SK-N-SH (cell line): ENCODE measurements at regions not wholly inside any gene's neighbourhood (a gene's known extent, or its start where the extent isn't known, plus 50 kb on each side); places are given as distances from the start of the nearest gene placed in this dataset.

Experiments used
- CTCF ChIA-PET: fragments of 300-600, 350-600 bp; formaldehyde crosslinking; extraction: SDS; loops from one replicate; lab custom pipeline; 2021; lab: Yijun Ruan, JAX
- POLR2A ChIA-PET: fragments of 350-600 bp; sonication (Branson Sonifier 250); formaldehyde crosslinking; extraction: SDS; loops from one replicate; lab custom pipeline; 2020; ENCODE audit warnings: antibody characterized with exemption, inconsistent platforms; lab: Yijun Ruan, JAX
- DNase-seq: peaks from one replicate; pipeline ENCODE4 v3.0.0; 2012
- H2AFZ ChIP-seq: fragments of 200-600 bp; sonication (generic); 2 replicates; pipeline ENCODE4 v1.8.1; 2016; ENCODE audit warnings: antibody characterized with exemption, mild to moderate bottlenecking, low read depth
- H3F3A ChIP-seq: fragments of 200-600 bp; sonication (generic); replicated peaks from 2 replicates; pipeline ENCODE3; 2016; ENCODE audit warnings: antibody characterized with exemption, mild to moderate bottlenecking; ENCODE audit not compliant: insufficient read depth
- H3K27ac ChIP-seq, 2 experiments: fragments of 200-500 bp in 1 of 2; fragments of 200-600 bp in 1 of 2; sonication (Bioruptor generic) in 1 of 2; sonication (generic), shearing (Covaris generic) in 1 of 2; 2 replicates each; pipeline versions ENCODE4 v1.5.1 to v1.6.1; 2014 to 2016; ENCODE audit warnings: low read depth in 2 of 2, inconsistent platforms in 1 of 2, low read length in 1 of 2, mild to moderate bottlenecking in 1 of 2, mixed read lengths in 1 of 2
- H3K27me3 ChIP-seq: fragments of 200-600 bp; sonication (generic), shearing (Covaris generic); 2 replicates; pipeline ENCODE4 v1.6.1; 2016; ENCODE audit warnings: mixed run types; ENCODE audit not compliant: insufficient read depth
- H3K36me3 ChIP-seq, 2 experiments: fragments of 200-500 bp in 1 of 2; fragments of 200-600 bp in 1 of 2; sonication (Bioruptor generic) in 1 of 2; sonication (generic) in 1 of 2; replicated peaks in 1 of 2; 2 replicates each; pipeline versions ENCODE3 to v1.5.1; 2014 to 2016; ENCODE audit warnings: low read length in 1 of 2, mild to moderate bottlenecking in 1 of 2; ENCODE audit not compliant: insufficient read depth in 2 of 2, control insufficient read depth in 1 of 2
- H3K4me1 ChIP-seq, 2 experiments: fragments of 200-500 bp in 1 of 2; fragments of 200-600 bp in 1 of 2; sonication (Bioruptor generic) in 1 of 2; sonication (generic), shearing (Covaris generic) in 1 of 2; 2 replicates each; pipeline versions ENCODE4 v1.5.1 to v1.6.1; 2014 to 2016; ENCODE audit warnings: low read depth in 1 of 2, low read length in 1 of 2, mixed run types in 1 of 2; ENCODE audit not compliant: insufficient read depth in 2 of 2, control insufficient read depth in 1 of 2
- H3K4me2 ChIP-seq: fragments of 200-600 bp; sonication (generic), shearing (Covaris generic); 2 replicates; pipeline ENCODE4 v1.6.1; 2017; ENCODE audit warnings: mixed run types
- H3K4me3 ChIP-seq, 2 experiments: fragments of 200-500 bp in 1 of 2; fragments of 200-600 bp in 1 of 2; sonication (Bioruptor generic) in 1 of 2; sonication (generic), shearing (Covaris generic) in 1 of 2; 2 replicates each; pipeline versions ENCODE4 v1.5.1 to v1.8.1; 2014 to 2016; ENCODE audit warnings: low read depth in 2 of 2, inconsistent platforms in 1 of 2, low read length in 1 of 2, mild to moderate bottlenecking in 1 of 2, mixed read lengths in 1 of 2, moderate library complexity in 1 of 2
- H3K79me2 ChIP-seq: fragments of 200-600 bp; sonication (generic); 2 replicates; pipeline ENCODE4 v1.8.1; 2017; ENCODE audit warnings: mild to moderate bottlenecking; ENCODE audit not compliant: insufficient read depth
- H3K9ac ChIP-seq: fragments of 200-600 bp; sonication (generic); 2 replicates; pipeline ENCODE4 v1.6.1; 2017; ENCODE audit warnings: mixed run types
- H3K9me2 ChIP-seq: fragments of 200-600 bp; sonication (generic); 2 replicates; pipeline ENCODE4 v1.6.1; 2017; ENCODE audit warnings: mixed run types
- H3K9me3 ChIP-seq: fragments of 200-600 bp; sonication (generic); 2 replicates; pipeline ENCODE4 v1.6.1; 2017; ENCODE audit warnings: mixed run types, mild to moderate bottlenecking, moderate library complexity
- H4K20me1 ChIP-seq: fragments of 200-600 bp; sonication (generic); 2 replicates; pipeline ENCODE4 v1.6.1; 2017; ENCODE audit warnings: mild to moderate bottlenecking, mixed run types; ENCODE audit not compliant: insufficient read depth
- FOSL2 ChIP-seq: IDR thresholded peaks from 2 replicates; pipeline ENCODE4 v1.4.0; 2012; ENCODE audit warnings: low read depth, mild to moderate bottlenecking, moderate library complexity, borderline replicate concordance
- FOXJ3 ChIP-seq: sonication (generic); formaldehyde crosslinking; IDR thresholded peaks from 2 replicates; pipeline ENCODE4 v1.5.1; 2020; ENCODE audit warnings: mild to moderate bottlenecking, missing genetic modification reagents
- GABPA ChIP-seq: IDR thresholded peaks from 2 replicates; pipeline ENCODE4 v1.4.0; 2012; ENCODE audit warnings: low read depth, mild to moderate bottlenecking
- GATA2 ChIP-seq: sonication (generic); formaldehyde crosslinking; IDR thresholded peaks from 2 replicates; pipeline ENCODE4 v1.5.0; 2020; ENCODE audit warnings: mild to moderate bottlenecking, missing genetic modification reagents
- JUND ChIP-seq: IDR thresholded peaks from 2 replicates; pipeline ENCODE4 v1.4.0; 2012
- MXI1 ChIP-seq: IDR thresholded peaks from 2 replicates; pipeline ENCODE4 v1.6.1; 2012; ENCODE audit warnings: mild to moderate bottlenecking, low read depth, low read length, improper control_type of control experiment
- NRF1 ChIP-seq: IDR thresholded peaks from 2 replicates; pipeline ENCODE4 v1.6.1; 2012; ENCODE audit warnings: low read depth, mild to moderate bottlenecking, low read length
- RAD21 ChIP-seq: IDR thresholded peaks from 2 replicates; pipeline ENCODE4 v1.6.1; 2012; ENCODE audit warnings: mild to moderate bottlenecking, low read length
- SIN3A ChIP-seq: IDR thresholded peaks from 2 replicates; pipeline ENCODE4 v1.6.1; 2012; ENCODE audit warnings: low read depth, mild to moderate bottlenecking, low read length, moderate library complexity, borderline replicate concordance
- SMC3 ChIP-seq: IDR thresholded peaks from 2 replicates; pipeline ENCODE4 v1.6.1; 2012; ENCODE audit warnings: low read depth, low read length, improper control_type of control experiment
- TAF1 ChIP-seq: IDR thresholded peaks from 2 replicates; pipeline ENCODE4 v1.6.1; 2012; ENCODE audit warnings: low read depth, mild to moderate bottlenecking, low read length, moderate library complexity, borderline replicate concordance
- TCF12 ChIP-seq: IDR thresholded peaks from 2 replicates; pipeline ENCODE4 v1.4.0; 2012
- TEAD4 ChIP-seq: IDR thresholded peaks from 2 replicates; pipeline ENCODE4 v1.4.0; 2012; ENCODE audit warnings: mild to moderate bottlenecking, borderline replicate concordance; ENCODE audit not compliant: insufficient read depth
- YY1 ChIP-seq: IDR thresholded peaks from 2 replicates; pipeline ENCODE4 v1.4.0; 2012; ENCODE audit warnings: low read depth, mild to moderate bottlenecking
- WGBS: methylation state at CpG from one replicate; pipeline ENCODE4 v1.1.6; 2017; ENCODE audit warnings: low lambda C conversion rate; 5-methylcytosine and 5-hydroxymethylcytosine counted together
- TF ChIP-seq, protein P1 (sequence below): IDR thresholded peaks from 2 replicates; pipeline ENCODE4 v1.6.1; 2012; ENCODE audit warnings: mild to moderate bottlenecking, low read depth, low read length, moderate library complexity
- TF ChIP-seq, protein P2 (sequence below): fragments of 150-350 bp; IDR thresholded peaks from 2 replicates; pipeline ENCODE4 v1.6.1; 2017; ENCODE audit warnings: antibody characterized with exemption, low read length, low read depth, borderline replicate concordance
- TF ChIP-seq, protein P3 (sequence below): fragments of 200-600 bp; sonication (generic); IDR thresholded peaks from 2 replicates; pipeline ENCODE4 v1.6.1; 2017; ENCODE audit warnings: antibody characterized with exemption, mild to moderate bottlenecking, moderate library complexity
- TF ChIP-seq, protein P4 (sequence below): fragments of 150-350 bp; IDR thresholded peaks from 2 replicates; pipeline ENCODE4 v1.6.1; 2016; ENCODE audit warnings: mild to moderate bottlenecking, low read depth, low read length
- TF ChIP-seq, protein P5 (sequence below): IDR thresholded peaks from 2 replicates; pipeline ENCODE4; 2012

DNA sequence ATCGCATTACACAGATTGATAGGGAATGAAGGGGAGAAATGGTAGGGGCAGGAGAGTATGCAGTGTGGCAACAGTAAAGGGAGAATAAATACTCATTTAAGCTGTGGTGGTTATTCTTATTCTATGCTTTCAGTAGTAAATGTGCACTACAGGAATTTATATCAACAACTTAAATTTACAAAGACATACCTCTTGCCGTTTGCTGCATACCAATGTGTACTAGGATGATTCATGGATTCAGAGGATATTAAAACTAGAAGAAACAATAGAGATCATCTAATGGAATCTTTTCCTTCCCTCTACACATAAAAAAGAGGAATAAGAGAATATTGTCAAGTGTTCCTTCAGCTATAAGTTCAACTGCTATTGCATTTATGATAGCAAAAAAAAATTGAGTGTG is 103.3 kb upstream of the RASA1 start:
- H3K9me2 ChIP-seq, result no peaks in the 10 kb centered on the region; the same call in 1 of the 2 replicates
- no peaks in the 10 kb centered on the region for H3K9me3 ChIP-seq
- peaks cover 0 to 8% of the 10 kb centered on the region in 2 experiments; a peak in 1 of 4 replicates for H3K4me1 ChIP-seq
- TF ChIP-seq FOSL2 (peak; percentile 39; the same call in 1 of the 2 replicates), SMC3 (no peak)
- peak overlapping the region; percentile 54 for H3K4me2 ChIP-seq
- no peak for DNase-seq
- no peaks in the 10 kb centered on the region for H3K27me3 ChIP-seq
- H3K4me3 ChIP-seq, result no peak overlapping the region
- H3K79me2 ChIP-seq, result no peaks in the 10 kb centered on the region
- 23% methylated on average over 2 of the region's 2 CpGs for WGBS
- peak overlapping the region; percentile 62; the same call in 1 of the 2 replicates for H2AFZ ChIP-seq
- H3K27ac ChIP-seq, result peak overlapping the region; percentile 16 to 34; a peak in 3 of 4 replicates
- no peak overlapping the region for H3K9ac ChIP-seq
- POLR2A ChIA-PET, result no interaction called here
- H3F3A ChIP-seq, result peaks cover 8% of the 10 kb centered on the region
- CTCF ChIA-PET, result no interaction called here
- no peaks in the 10 kb centered on the region for H4K20me1 ChIP-seq
- no peaks in the 10 kb centered on the region for H3K36me3 ChIP-seq

DNA sequence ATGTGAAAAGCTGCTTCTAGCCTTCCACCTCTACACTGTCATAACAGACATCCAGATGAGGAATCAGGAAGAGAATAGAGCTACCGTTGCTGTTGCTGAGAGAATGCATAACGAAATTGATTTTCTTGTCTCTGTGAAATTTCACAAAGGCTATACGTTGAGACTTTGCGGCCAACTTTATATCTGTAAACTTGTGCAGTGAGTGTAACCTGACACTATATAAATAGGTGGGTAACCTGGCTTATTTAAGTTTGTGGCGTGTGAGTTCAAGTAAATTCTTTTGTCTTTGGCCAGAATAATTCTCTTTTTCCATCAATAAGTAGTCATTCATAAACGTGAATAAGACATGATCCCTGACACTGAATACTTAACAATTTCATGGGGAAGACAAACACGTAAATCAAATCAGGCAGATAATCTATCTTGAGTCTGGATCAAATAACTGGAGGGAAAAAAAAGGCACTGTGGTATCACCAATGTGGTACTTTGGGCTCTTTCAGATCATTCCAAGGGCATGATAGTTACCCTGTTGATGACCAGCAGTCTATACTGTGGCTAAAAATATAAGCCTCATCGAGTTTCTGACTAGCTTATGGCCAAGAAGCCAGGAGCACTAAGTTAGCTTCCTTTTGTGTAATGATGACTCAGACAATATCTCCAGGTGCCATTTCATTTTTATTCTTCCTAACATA is 98.2 kb upstream of the RASA1 start:
- DNase-seq, result no peak
- WGBS, result 38% methylated on average over 8 of the region's 8 CpGs
- Histone ChIP-seq H3K4me2 (peak overlapping the region; percentile 23; the same call in 1 of the 2 replicates), H3K4me1 (peaks cover 0 to 10% of the 10 kb centered on the region in 2 experiments; a peak in 1 of 4 replicates), H4K20me1 (no peaks in the 10 kb centered on the region), H3K4me3 (no peak overlapping the region), H3K27ac (peak overlapping the region in 1 of 2 experiments; percentile 25), H3K79me2 (no peaks in the 10 kb centered on the region), H3K9ac (peak overlapping the region; percentile 15; the same call in 1 of the 2 replicates), H3K9me2 (no peaks in the 10 kb centered on the region), H3K9me3 (no peaks in the 10 kb centered on the region), H3K27me3 (no peaks in the 10 kb centered on the region), H3F3A (peaks cover 11% of the 10 kb centered on the region), H2AFZ (peak overlapping the region; percentile 73), H3K36me3 (no peaks in the 10 kb centered on the region)
- POLR2A ChIA-PET, result no interaction called here
- CTCF ChIA-PET, result no interaction called here
- TF ChIP-seq TCF12 (peak; percentile 79), FOXJ3 (CRISPR knock-in tag) (no peak), TAF1 (no peak), MXI1 (no peak), GATA2 (CRISPR knock-in tag) (no peak), TEAD4 (no peak), SIN3A (no peak), RAD21 (no peak), JUND (0 out of 2 replicates have a peak, but pooled peaks have one; percentile 11), NRF1 (no peak), GABPA (no peak), YY1 (no peak)
- TF ChIP-seq, protein P1, sequence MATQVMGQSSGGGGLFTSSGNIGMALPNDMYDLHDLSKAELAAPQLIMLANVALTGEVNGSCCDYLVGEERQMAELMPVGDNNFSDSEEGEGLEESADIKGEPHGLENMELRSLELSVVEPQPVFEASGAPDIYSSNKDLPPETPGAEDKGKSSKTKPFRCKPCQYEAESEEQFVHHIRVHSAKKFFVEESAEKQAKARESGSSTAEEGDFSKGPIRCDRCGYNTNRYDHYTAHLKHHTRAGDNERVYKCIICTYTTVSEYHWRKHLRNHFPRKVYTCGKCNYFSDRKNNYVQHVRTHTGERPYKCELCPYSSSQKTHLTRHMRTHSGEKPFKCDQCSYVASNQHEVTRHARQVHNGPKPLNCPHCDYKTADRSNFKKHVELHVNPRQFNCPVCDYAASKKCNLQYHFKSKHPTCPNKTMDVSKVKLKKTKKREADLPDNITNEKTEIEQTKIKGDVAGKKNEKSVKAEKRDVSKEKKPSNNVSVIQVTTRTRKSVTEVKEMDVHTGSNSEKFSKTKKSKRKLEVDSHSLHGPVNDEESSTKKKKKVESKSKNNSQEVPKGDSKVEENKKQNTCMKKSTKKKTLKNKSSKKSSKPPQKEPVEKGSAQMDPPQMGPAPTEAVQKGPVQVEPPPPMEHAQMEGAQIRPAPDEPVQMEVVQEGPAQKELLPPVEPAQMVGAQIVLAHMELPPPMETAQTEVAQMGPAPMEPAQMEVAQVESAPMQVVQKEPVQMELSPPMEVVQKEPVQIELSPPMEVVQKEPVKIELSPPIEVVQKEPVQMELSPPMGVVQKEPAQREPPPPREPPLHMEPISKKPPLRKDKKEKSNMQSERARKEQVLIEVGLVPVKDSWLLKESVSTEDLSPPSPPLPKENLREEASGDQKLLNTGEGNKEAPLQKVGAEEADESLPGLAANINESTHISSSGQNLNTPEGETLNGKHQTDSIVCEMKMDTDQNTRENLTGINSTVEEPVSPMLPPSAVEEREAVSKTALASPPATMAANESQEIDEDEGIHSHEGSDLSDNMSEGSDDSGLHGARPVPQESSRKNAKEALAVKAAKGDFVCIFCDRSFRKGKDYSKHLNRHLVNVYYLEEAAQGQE, result no peak
- TF ChIP-seq, protein P2, sequence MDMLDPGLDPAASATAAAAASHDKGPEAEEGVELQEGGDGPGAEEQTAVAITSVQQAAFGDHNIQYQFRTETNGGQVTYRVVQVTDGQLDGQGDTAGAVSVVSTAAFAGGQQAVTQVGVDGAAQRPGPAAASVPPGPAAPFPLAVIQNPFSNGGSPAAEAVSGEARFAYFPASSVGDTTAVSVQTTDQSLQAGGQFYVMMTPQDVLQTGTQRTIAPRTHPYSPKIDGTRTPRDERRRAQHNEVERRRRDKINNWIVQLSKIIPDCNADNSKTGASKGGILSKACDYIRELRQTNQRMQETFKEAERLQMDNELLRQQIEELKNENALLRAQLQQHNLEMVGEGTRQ, result no peak
- TF ChIP-seq, protein P3, sequence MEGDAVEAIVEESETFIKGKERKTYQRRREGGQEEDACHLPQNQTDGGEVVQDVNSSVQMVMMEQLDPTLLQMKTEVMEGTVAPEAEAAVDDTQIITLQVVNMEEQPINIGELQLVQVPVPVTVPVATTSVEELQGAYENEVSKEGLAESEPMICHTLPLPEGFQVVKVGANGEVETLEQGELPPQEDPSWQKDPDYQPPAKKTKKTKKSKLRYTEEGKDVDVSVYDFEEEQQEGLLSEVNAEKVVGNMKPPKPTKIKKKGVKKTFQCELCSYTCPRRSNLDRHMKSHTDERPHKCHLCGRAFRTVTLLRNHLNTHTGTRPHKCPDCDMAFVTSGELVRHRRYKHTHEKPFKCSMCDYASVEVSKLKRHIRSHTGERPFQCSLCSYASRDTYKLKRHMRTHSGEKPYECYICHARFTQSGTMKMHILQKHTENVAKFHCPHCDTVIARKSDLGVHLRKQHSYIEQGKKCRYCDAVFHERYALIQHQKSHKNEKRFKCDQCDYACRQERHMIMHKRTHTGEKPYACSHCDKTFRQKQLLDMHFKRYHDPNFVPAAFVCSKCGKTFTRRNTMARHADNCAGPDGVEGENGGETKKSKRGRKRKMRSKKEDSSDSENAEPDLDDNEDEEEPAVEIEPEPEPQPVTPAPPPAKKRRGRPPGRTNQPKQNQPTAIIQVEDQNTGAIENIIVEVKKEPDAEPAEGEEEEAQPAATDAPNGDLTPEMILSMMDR, result no peak
- TF ChIP-seq, protein P4, sequence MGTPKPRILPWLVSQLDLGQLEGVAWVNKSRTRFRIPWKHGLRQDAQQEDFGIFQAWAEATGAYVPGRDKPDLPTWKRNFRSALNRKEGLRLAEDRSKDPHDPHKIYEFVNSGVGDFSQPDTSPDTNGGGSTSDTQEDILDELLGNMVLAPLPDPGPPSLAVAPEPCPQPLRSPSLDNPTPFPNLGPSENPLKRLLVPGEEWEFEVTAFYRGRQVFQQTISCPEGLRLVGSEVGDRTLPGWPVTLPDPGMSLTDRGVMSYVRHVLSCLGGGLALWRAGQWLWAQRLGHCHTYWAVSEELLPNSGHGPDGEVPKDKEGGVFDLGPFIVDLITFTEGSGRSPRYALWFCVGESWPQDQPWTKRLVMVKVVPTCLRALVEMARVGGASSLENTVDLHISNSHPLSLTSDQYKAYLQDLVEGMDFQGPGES, result no peak
- TF ChIP-seq, protein P5, sequence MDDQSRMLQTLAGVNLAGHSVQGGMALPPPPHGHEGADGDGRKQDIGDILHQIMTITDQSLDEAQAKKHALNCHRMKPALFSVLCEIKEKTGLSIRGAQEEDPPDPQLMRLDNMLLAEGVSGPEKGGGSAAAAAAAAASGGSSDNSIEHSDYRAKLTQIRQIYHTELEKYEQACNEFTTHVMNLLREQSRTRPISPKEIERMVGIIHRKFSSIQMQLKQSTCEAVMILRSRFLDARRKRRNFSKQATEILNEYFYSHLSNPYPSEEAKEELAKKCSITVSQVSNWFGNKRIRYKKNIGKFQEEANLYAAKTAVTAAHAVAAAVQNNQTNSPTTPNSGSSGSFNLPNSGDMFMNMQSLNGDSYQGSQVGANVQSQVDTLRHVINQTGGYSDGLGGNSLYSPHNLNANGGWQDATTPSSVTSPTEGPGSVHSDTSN, result peak; percentile 81
